Prostate gland (tissue), 2 donors: ENCODE measurements at regions not wholly inside any gene's neighbourhood (a gene's known extent, or its start where the extent isn't known, plus 50 kb on each side); places are given as distances from the start of the nearest gene placed in this dataset.

Experiments
- DNase-seq: peaks from one replicate; pipeline ENCODE4 v3.0.0-alpha.2; 2019; ENCODE audit warnings: low spot score
- H3K27ac ChIP-seq, 2 donors: fragments of 200-600 bp; sonication (generic); 2 replicates each; pipeline ENCODE4 v1.5.1; 2017 to 2019
- H3K27me3 ChIP-seq: fragments of 200-600 bp; sonication (generic); replicated peaks from 2 replicates; pipeline ENCODE4 v1.5.1; 2019; ENCODE audit not compliant: insufficient read depth
- H3K36me3 ChIP-seq, 2 donors: fragments of 200-600 bp; sonication (generic); 1 replicate in 1 of 2; 2 replicates in 1 of 2; pipeline versions ENCODE4 v1.5.1 to v1.8.1; 2017 to 2019
- H3K4me1 ChIP-seq: fragments of 200-600 bp; sonication (generic); replicated peaks from 2 replicates; pipeline ENCODE4 v1.5.1; 2019
- H3K4me3 ChIP-seq, 2 donors: fragments of 200-600 bp; sonication (generic); 2 replicates each; pipeline ENCODE4 v1.5.1; 2017 to 2019
- H3K9me3 ChIP-seq: fragments of 200-600 bp; sonication (generic); 2 replicates; pipeline ENCODE4 v1.5.1; 2017
- POLR2A ChIP-seq: fragments of 450-650 bp; IDR thresholded peaks from one replicate; pipeline ENCODE4 v1.6.1; 2016; ENCODE audit warnings: antibody characterized with exemption, mild to moderate bottlenecking
- POLR2AphosphoS5 ChIP-seq: sonication (generic); formaldehyde crosslinking; IDR thresholded peaks from one replicate; pipeline ENCODE4 v1.6.1; 2017; ENCODE audit warnings: antibody characterized with exemption
- WGBS: methylation state at CpG from one replicate; pipeline ENCODE4 v1.1.5; 2018; 5-methylcytosine and 5-hydroxymethylcytosine counted together
- intact Hi-C: fragments of 100-400 bp; cut with DNase I; formaldehyde crosslinking; loops from one replicate; pipeline ENCODE4 v1.14.2; 2022
- TF ChIP-seq, protein P1 (sequence below), 4 experiments: fragments of 200-600 bp in 2 of 4; fragments of 450-650 bp in 2 of 4; sonication (generic) in 2 of 4; IDR thresholded peaks; 1 replicate in 3 of 4; 2 replicates in 1 of 4; pipeline ENCODE4 v1.5.1; 2016 to 2019; ENCODE audit warnings: antibody characterized with exemption in 4 of 4, mild to moderate bottlenecking in 2 of 4, moderate library complexity in 2 of 4

DNA sequence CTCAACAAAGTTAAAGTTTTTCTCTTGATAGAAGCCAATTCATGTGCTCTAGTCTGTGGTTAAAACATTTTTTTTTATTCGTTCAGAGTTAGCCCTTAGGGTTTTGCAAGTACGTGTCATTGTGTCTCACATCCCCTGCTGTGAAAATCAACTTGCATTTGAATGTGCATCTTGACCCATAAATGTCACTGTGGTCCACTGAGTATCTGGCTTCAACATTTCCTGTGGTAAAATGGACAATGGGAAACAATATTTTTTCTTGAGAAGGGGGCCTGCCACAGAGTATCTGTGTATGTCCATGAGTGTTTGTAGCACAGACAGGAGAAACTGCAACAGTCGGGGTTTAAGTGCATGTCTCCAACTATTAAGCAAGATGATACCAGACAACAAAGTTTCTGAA is 554.8 kb upstream of the TENM3 start:
- WGBS = 48% methylated on average over 3 of the region's 3 CpGs
- Histone ChIP-seq H3K9me3 (no peaks in the 10 kb centered on the region), H3K36me3 (no peaks in the 10 kb centered on the region), H3K27ac (no peak overlapping the region), H3K27me3 (no peaks in the 10 kb centered on the region), H3K4me3 (no peak overlapping the region), H3K4me1 (no peaks in the 10 kb centered on the region)
- TF ChIP-seq, protein P1, sequence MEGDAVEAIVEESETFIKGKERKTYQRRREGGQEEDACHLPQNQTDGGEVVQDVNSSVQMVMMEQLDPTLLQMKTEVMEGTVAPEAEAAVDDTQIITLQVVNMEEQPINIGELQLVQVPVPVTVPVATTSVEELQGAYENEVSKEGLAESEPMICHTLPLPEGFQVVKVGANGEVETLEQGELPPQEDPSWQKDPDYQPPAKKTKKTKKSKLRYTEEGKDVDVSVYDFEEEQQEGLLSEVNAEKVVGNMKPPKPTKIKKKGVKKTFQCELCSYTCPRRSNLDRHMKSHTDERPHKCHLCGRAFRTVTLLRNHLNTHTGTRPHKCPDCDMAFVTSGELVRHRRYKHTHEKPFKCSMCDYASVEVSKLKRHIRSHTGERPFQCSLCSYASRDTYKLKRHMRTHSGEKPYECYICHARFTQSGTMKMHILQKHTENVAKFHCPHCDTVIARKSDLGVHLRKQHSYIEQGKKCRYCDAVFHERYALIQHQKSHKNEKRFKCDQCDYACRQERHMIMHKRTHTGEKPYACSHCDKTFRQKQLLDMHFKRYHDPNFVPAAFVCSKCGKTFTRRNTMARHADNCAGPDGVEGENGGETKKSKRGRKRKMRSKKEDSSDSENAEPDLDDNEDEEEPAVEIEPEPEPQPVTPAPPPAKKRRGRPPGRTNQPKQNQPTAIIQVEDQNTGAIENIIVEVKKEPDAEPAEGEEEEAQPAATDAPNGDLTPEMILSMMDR (IDR thresholded peaks at IDR 0.05) = no peak
- no peak for TF ChIP-seq POLR2A
- DNase-seq = no peak
- intact Hi-C loops = no loop called here

DNA sequence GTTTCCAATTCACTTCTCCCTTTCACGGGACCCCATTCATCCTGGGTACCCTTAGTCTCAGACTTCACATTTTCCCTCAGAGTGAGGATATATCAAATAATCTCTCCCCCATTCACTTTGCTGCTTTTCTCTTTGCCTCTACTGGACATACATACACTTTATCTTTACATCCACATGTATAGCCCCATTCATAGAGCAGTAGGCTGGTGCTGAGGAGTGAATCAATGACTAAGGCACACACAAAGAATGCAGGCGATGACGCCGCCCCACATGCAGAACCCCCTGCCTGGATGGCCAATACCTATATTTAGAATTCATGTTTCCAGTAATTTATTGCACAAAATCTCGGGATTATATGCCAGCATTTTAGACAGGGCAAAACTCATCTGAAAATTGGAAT is 554.3 kb upstream of the TENM3 start:
- no peaks in the 10 kb centered on the region for H3K36me3 ChIP-seq
- no peak for TF ChIP-seq POLR2A
- no peak for TF ChIP-seq POLR2AphosphoS5
- TF ChIP-seq, protein P1 (IDR thresholded peaks at IDR 0.05) = no peak
- intact Hi-C loops = no loop called here
- no peaks in the 10 kb centered on the region for H3K4me1 ChIP-seq
- no peaks in the 10 kb centered on the region for H3K27me3 ChIP-seq
- no peaks in the 10 kb centered on the region for H3K9me3 ChIP-seq
- 69% methylated on average over 5 of the region's 5 CpGs for WGBS
- no peak for DNase-seq
- H3K4me3 ChIP-seq = no peak overlapping the region
- H3K27ac ChIP-seq = no peak overlapping the region

DNA sequence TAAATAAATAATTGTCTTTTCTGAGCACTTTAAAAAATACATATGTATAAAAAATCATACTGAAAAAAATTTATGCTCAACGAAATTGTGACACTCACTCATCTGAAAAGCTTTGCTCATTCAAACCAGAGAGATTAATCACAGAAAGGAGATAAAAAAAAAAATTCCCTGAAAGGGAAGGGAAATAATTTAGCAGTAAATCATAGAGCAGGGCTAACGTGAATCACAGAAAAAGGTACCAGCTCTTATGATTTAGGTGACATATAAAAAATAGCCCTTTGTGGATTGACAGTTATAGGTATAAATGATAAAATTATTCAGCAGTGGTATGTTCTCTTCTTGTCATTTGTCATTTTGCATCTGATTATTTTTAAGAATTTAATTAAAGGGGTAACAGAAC is 552.7 kb upstream of the TENM3 start:
- no peaks in the 10 kb centered on the region for H3K9me3 ChIP-seq
- DNase-seq = no peak
- intact Hi-C loops = no loop called here
- no peaks in the 10 kb centered on the region for H3K4me1 ChIP-seq
- H3K27ac ChIP-seq = no peak overlapping the region
- H3K4me3 ChIP-seq = no peak overlapping the region
- H3K27me3 ChIP-seq = no peaks in the 10 kb centered on the region
- 56% methylated on average over 2 of the region's 2 CpGs for WGBS
- H3K36me3 ChIP-seq = no peaks in the 10 kb centered on the region
- no peak for TF ChIP-seq POLR2AphosphoS5
- TF ChIP-seq POLR2A = no peak
- TF ChIP-seq, protein P1 (IDR thresholded peaks at IDR 0.05) = no peak

DNA sequence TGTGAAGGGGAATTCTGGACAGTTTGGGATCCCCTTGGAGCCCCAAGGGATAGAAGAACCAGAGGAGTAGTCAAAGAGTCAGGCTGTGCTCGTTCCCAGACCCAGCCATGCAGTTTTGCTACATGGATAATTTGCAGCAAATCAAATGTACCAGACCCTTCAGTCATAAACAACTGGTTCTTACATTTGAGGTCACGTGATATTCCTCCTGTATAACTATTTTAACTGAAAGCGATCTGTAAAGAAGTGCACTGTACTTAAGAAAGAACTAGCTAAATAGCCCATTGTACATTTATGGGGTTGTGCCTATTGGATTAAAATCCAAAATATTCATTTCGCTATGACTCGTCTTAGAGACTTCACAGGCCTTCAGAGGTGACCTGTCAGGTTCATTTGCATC is 550.2 kb upstream of the TENM3 start:
- intact Hi-C loops = no loop called here

DNA sequence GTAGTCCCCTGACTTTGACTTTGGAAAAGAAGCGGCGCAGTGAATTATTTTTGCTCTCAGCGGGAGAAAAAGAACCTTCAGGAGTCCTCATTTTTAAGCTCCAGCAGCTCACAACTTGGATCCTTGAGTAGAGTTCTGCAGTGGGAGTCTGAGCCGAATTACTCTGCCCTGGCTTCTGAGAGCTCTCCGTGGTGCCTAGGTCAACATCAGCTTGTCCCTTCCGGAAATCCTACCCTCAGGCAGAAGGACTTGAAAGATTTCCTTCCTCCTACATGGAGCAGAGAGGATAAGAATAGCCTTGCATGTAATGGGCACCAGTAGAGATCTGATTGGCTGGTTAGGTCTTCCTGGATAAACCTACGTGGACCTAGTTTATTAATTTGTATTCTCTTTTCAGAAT is 549.7 kb upstream of the TENM3 start:
- Histone ChIP-seq H3K4me1 (no peaks in the 10 kb centered on the region), H3K27me3 (no peaks in the 10 kb centered on the region), H3K36me3 (no peaks in the 10 kb centered on the region), H3K4me3 (no peak overlapping the region), H3K27ac (no peak overlapping the region), H3K9me3 (no peaks in the 10 kb centered on the region)
- WGBS = 79% methylated on average over 7 of the region's 7 CpGs
- no peak for DNase-seq
- intact Hi-C loops = no loop called here
- TF ChIP-seq, protein P1 (IDR thresholded peaks at IDR 0.05) = no peak
- TF ChIP-seq POLR2AphosphoS5 (no peak), POLR2A (no peak)

More for the DNA sequence above, 550.2 kb upstream of the TENM3 start:
- 87% methylated on average over 5 of the region's 5 CpGs for WGBS
- TF ChIP-seq, protein P1 (IDR thresholded peaks at IDR 0.05) = no peak
- TF ChIP-seq POLR2AphosphoS5 (no peak), POLR2A (no peak)
- Histone ChIP-seq H3K36me3 (no peaks in the 10 kb centered on the region), H3K4me1 (no peaks in the 10 kb centered on the region), H3K4me3 (no peak overlapping the region), H3K27me3 (no peaks in the 10 kb centered on the region), H3K9me3 (no peaks in the 10 kb centered on the region), H3K27ac (no peak overlapping the region)
- DNase-seq = no peak
